ENCODE measurements at regions not wholly inside any gene's neighbourhood (a gene's known extent, or its start where the extent isn't known, plus 50 kb on each side); places are given as distances from the start of the nearest gene placed in this dataset.

- DNase-seq (ENCODE audit: low read depth in 4 of 4, low spot score in 2 of 4), result no peak
Observed at GRCh38 chr5:106185661-106186081, 1485.1 kb downstream of the EFNA5 start.

GRCh38 chr5:106174903-106175302 is 1495.8 kb downstream of the EFNA5 start:
- no peak for DNase-seq (ENCODE audit: low read depth in 4 of 4, low spot score in 2 of 4)

GRCh38 chr5:106172681-106173532 is 1497.8 kb downstream of the EFNA5 start:
- no peak for DNase-seq (ENCODE audit: low read depth in 4 of 4, low spot score in 2 of 4)

DNA sequence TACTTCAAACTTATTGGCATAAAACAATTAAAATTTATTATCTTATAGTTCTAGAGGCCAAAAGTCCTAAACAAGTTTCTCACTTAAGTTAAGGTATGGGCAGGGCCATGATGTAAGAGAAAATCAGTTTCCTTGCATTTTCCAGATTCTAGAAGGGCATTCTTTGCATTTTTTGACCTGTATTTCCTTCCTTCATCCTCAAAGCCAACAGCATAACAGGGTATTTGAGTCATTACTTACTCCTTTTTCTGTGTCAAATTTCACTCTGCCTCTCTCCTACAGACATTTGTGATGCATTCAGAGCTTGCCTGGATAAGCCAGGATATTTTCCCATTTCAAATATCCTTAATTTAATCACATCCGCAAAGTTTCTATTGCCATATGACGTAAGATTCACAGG is 1499.0 kb downstream of the EFNA5 start:
- no peak for DNase-seq (ENCODE audit: low read depth in 4 of 4, low spot score in 2 of 4)

DNA sequence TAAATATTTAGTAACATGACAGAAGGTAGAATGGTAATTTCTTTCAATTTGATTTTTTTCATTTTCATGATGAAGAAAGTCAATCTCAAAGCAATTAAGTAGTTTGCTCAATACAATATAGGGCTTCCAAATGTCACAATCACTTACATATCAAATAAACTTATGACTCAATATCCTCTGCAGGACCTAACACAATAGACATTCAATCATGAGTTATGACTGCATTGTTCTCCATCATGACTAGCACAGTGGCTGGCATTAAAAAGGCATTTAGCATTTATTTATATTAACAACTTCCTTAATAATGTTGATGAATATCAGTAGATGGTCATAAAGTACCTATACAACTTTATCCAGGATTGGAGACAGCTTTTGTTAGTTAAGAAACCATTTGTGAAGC is 1499.6 kb downstream of the EFNA5 start:
- no peak for DNase-seq (ENCODE audit: low read depth in 4 of 4, low spot score in 2 of 4)

GRCh38 chr5:106167766-106168165 is 1503.0 kb downstream of the EFNA5 start:
- DNase-seq (ENCODE audit: low read depth in 4 of 4, low spot score in 2 of 4), result no peak

- no peak for DNase-seq (ENCODE audit: low read depth in 4 of 4, low spot score in 2 of 4)
Observed at GRCh38 chr5:106163233-106163632, 1507.5 kb downstream of the EFNA5 start.

- no peak for DNase-seq (ENCODE audit: low read depth in 4 of 4, low spot score in 2 of 4)
Observed at GRCh38 chr5:106159616-106160015, 1511.1 kb downstream of the EFNA5 start.

DNA sequence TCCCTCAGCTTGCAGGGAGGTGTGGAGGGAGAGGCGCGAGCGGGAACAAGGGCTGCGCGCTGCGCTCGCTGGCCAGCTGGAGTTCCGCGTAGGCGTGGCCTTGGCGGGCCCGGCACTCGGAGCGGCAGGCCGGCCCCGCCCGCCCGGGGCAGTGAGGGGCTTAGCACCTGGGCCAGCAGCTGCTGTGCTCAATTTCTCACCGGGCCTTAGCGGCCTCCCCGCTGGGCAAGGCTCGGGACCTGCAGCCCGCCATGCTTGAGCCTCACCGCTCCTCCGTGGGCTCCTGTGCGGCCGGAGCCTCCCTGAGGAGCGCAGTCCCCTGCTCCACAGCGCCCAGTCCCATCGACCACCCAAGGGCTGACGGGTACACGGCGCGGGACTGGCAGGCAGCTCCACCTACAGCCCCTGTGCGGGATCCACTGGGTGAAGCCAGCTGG is 1516.4 kb downstream of the EFNA5 start:
- no peak for DNase-seq (ENCODE audit: low read depth in 4 of 4, low spot score in 2 of 4)

DNA sequence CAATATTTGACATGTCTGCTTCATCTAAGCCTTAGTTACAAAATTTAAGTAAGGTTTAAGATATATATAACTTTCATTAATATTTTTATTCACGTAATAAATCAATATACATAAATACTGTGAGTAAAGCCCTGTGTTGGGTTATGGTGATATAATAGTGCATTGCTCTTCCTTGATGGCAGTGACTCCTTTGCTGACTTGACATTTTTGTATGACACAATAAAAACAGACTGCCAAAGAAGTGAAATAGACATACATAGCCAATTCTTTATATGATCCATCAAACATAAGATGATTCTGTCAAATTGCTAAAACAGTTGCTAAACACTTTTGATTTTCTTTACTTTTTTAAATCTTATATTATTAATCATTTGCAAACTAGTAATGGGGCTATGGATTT is 1518.2 kb downstream of the EFNA5 start:
- DNase-seq (ENCODE audit: low read depth in 4 of 4, low spot score in 2 of 4), result no peak

- no peak for DNase-seq (ENCODE audit: low read depth in 4 of 4, low spot score in 2 of 4)
Observed at GRCh38 chr5:106142116-106142515, 1528.6 kb downstream of the EFNA5 start.

- no peak for DNase-seq (ENCODE audit: low read depth in 4 of 4, low spot score in 2 of 4)
Observed at GRCh38 chr5:106140101-106140500, 1530.6 kb downstream of the EFNA5 start.

DNA sequence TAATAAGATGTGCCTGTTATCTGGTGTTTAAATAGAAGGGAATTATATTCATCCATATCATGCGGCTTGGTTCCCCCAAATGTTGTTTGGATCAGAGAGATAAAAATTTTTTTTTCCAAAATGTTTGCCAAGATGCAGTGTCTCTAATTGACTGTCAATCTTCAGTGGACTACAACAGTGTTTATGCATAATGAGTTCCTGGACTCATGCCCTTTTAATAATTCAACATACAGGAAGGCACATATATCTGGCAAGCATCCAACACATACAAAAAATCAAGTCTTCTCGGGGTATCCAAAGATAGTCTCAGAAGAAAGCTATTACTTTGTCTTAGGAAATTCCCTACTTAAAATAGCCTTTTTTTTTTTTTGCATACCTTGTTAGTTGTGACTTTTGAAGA is 1534.7 kb downstream of the EFNA5 start:
- no peak for DNase-seq (ENCODE audit: low read depth in 4 of 4, low spot score in 2 of 4)

DNA sequence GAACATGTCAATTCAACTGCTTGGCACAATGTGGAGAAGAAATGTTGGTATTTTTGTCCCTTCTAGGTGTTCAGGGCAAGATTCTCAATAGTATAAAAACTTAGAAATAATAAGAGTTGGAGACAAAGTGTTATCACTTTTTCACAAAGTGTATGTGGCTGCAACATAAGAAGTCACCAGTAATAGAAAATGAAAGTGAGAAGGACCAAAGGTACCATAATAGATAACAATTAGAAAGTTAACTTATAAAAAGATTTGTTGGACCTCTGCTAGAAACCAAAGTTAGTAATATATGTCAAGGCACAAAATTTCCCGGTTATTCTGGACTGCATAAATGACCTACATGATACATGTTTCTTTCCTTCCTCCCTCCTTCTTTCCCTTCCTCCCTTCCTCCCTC is 1535.3 kb downstream of the EFNA5 start:
- no peak for DNase-seq (ENCODE audit: low read depth in 4 of 4, low spot score in 2 of 4)

- no peak for DNase-seq (ENCODE audit: low read depth in 4 of 4, low spot score in 2 of 4)
Observed at GRCh38 chr5:106134549-106134948, 1536.2 kb downstream of the EFNA5 start.

- DNase-seq (ENCODE audit: low read depth in 4 of 4, low spot score in 2 of 4), result no peak
Observed at GRCh38 chr5:106127985-106128384, 1542.8 kb downstream of the EFNA5 start.

- no peak for DNase-seq (ENCODE audit: low read depth in 4 of 4, low spot score in 2 of 4)
Observed at GRCh38 chr5:106127341-106127781, 1543.4 kb downstream of the EFNA5 start.

DNA sequence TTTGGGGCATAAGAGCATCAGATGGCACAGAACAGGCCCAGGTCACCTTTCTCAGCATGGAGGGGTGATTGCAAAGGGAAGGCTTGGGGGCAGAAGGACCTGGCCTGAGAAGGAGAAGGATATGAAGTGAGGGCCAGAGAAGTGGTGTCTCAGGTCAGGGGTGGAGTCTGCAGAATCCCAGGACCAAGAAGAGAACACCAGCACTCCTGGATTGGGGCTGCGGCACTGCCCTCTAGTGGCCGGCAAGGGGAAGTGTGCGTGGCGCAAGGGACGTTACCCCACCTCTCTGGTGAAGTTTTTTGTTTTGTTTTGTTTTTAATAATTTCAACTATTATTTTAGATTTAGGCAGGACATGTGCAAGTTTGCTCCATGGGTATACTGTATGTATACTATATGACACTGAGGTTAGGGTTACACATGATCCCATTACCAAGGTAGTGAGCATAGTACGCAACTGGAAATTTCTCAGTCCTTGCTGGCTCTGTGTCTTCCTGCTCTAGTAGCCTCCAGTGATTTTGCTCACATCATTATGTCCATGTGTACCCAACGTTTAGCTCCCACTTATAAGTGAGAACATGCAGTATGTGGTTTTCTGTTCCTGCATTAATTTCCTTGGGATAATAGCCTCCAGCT is 1548.6 kb downstream of the EFNA5 start:
- no peak for DNase-seq (ENCODE audit: low read depth in 4 of 4, low spot score in 2 of 4)

GRCh38 chr5:106116682-106117081 is 1554.1 kb downstream of the EFNA5 start:
- DNase-seq (ENCODE audit: low read depth in 4 of 4, low spot score in 2 of 4), result no peak

DNA sequence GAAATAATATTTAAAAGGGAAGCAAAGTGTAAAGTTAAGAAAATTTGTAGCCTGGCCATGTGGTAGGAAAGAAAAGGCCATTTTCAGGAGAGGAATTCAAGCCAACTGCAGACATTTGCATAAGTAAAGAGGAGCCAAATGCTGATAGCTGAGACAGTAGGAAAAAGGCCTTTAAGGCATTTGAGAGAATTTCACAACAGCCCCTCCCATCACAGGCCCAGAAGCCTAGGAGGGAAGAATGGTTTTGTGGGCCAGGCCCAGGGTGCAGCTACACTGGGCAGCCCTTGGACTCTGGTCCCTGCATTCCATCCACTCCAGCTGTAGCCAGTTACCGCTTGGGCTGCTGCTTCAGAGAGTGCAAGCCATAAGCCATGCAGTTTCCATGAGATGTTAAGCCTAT is 1556.8 kb downstream of the EFNA5 start:
- DNase-seq (ENCODE audit: low read depth in 4 of 4, low spot score in 2 of 4), result no peak

- no peak for DNase-seq (ENCODE audit: low read depth in 4 of 4, low spot score in 2 of 4)
Observed at GRCh38 chr5:106106384-106106783, 1564.4 kb downstream of the EFNA5 start.

- no peak for DNase-seq (ENCODE audit: low read depth in 4 of 4, low spot score in 2 of 4)
Observed at GRCh38 chr5:106097340-106097739, 1573.4 kb downstream of the EFNA5 start.

All from left renal cortex interstitium (tissue), 4 donors.